SIG-M5 (cell line): ENCODE measurements at regions not wholly inside any gene's neighbourhood (a gene's known extent, or its start where the extent isn't known, plus 50 kb on each side); places are given as distances from the start of the nearest gene placed in this dataset.
"Not testable (repeated sequence)": the region's sequence is repeated elsewhere in the genome, so short reads cannot be mapped to it uniquely, and the experiment has no call there.

Source experiments
- DNase-seq: peaks from one replicate; lab custom pipeline; 2025; lab: John Stamatoyannopoulos, UW

DNA sequence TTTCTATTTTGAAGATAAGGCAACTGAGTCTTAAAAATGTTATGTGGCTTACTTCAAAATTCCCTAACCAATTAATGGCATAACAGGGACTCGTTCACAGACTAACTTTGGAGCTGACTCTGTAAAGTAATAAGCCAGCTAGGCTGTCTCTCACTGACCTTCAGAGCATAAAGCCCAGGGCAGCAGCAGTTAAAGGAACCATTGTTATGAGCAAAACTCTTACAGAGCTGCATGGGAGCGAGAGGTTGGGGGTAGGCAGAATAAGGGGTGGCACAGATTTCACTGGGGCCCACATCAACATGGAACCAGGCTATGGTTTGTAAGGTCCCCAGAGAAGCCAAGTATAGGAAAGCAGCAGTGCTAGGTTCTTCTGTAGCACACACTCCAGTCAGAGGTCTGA is 637.8 kb downstream of the RFPL4B start:
- no peak for DNase-seq

DNA sequence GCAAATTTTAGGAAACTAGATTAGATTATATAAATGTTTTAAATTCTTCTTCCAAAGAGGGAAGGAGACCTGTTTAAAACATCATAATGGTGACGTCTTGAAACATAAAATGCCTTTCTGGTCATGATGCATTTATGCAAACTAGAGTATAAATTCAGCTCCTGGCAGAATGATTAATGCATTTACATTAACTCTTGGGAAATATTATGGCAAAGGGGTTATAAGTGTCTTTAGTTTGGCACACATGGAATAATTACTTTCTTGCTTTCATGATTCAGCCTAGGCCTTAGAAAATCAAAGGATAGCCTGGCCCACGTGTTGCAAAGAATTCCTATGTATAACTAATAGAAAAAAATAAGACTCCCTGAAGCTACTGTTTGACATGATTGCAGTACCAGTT is 639.2 kb downstream of the RFPL4B start:
- DNase-seq = no peak

- no peak for DNase-seq
These were observed 641.6 kb downstream of the RFPL4B start for GRCh38 chr6:112988748-112989147.

GRCh38 chr6:112990971-112991370 is 643.8 kb downstream of the RFPL4B start:
- DNase-seq = no peak

GRCh38 chr6:112991912-112992311 is 644.8 kb downstream of the RFPL4B start:
- DNase-seq = no peak

GRCh38 chr6:112997421-112998085 is 650.4 kb downstream of the RFPL4B start:
- DNase-seq = no peak

GRCh38 chr6:113004054-113004453 is 656.9 kb downstream of the RFPL4B start:
- no peak for DNase-seq

DNA sequence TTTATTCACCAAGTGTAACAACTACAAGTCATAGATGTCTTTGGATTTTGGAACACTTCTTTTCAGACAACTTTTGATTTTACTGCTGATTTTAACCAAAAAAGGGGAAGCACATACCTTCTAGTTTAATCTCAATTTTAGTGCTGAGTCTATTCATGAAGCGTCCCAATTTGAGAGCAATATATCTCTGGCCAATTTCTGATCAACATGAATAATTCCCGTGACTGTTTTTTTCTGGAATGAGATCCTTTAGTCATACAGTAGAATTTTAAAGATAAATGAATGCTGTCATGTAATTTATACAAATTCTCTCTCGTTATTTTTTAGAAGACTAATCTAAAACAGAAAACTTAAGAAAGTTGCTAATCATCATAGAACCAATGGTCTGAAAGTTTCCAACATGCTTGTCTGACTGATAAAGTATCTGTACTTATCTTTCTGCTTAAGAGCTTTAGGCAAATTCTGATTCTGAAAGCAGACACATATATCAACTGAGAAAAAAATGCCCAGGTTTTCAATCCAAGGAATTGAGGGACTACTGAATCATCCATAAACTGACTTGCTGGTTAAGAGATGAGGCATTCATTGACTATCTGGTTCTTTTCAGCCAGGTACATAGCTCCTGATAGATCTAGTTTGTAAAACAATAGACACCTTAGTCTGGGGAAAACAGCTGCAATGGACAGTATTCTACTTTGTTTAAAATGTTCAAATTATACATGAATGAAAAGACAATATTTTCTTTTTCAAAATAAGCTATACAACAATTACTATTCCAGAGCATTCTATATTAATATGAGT is 657.5 kb downstream of the RFPL4B start:
- DNase-seq = no peak

DNA sequence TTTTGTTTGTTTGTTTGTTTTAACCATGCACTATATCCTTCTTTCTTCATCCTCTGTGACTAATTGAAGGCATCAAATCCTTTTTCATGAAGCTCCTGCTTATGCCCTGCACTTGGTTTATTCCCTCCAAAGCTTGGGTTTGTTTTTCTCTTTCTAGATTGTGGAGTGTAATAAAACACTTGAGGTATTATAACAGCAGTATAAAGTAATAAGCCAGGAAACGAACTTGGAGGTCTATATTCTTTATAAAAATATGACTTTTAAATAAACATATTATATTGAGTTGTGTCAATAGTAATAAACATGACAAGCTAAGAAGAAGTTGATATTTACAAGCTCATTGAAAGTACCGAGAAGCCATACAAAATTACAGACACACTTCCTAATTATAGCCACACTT is 659.4 kb downstream of the RFPL4B start:
- DNase-seq = no peak

GRCh38 chr6:113009682-113010081 is 662.6 kb downstream of the RFPL4B start:
- DNase-seq = no peak

DNA sequence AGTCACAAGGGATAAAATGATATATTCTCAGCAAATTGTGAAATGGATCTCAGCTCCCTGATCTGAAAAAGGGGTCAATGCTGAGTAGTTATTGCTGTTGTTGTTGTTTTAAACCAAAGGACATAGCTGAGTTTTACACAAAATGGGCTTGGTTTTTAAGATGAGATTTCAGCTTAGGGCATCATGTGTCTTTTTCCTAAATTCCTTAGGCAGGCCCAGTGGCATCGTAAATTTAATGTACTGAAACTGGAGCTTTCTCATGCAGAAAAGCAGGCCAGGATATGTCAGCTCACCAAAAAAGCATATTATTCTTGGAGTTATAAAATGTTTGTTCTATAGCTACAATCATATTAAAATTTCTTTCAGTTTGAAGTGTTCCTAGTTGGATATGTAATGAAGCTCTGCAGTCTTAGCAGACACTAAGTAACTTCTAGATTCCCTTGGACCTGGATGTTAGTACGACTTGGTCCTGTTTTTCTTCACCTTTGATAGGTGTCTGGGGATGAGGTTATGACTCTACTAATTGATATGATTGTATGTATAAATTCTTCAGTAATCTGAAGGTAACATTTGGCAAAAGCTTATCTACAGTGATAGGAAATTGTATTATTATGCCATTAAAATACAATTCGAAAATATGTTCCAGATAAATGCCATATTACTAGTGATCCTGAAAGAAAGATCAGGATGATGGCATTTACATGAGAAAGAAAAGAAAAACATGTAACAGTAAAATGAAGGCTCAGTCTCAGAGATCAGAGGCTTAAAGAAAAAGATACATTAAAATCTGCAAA is 663.3 kb downstream of the RFPL4B start:
- DNase-seq = no peak

- DNase-seq = no peak
These were observed 664.3 kb downstream of the RFPL4B start for GRCh38 chr6:113011389-113011788.

DNA sequence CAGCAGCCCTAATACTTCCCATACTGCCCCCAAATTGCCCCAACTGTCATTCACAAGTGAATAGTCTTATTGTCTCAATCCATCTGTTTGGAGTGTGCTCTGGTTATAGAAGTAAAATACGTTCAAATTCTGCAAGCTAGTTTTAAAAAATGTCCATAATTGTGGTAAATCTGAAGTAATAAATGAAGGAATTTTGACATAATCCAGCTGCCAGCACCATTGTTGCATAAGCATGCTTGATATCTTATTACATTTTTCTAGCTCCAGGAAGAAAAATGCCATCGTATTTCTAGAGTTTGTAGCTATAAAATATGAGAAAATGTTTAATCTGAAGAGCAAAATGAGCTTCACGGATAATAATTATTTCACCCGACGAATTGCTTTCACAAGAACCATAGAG is 664.7 kb downstream of the RFPL4B start:
- DNase-seq = no peak

DNA sequence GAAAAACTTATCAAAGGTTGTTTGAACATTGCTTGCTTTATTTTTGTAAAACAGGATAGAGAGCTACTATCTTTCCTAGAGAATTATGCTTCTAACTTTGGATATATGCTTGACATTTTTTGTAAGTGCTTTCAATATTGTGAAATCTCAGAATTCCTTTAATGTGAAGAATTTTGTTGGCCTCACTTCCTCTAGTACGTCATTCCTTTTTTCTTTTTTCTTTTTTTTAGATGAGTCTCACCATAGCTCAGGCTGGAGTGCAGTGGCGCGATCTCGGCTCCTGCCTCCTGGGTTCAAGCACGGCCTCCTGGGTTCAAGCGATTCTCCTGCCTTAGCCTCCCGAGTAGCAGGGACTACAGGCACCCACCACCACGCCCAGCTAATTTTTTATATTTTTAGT is 668.1 kb downstream of the RFPL4B start:
- no peak for DNase-seq

DNA sequence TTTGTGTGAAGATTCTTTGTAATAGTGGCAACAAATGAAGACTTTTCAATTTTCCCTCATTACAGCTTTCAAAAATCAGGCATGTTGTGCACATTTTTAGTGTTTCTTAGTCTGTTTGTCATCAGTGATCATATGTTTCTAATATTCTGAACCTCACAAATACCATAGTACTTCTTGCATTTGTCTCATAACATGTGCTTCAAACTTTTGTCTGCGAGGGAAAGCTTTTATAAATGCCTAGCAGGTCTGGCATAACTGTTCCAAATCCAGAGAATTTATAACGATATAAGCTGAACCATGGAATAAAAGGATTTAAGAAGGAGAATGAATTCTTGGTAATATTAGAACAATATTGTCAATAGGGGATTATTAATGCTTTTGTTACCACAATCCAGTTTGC is 670.2 kb downstream of the RFPL4B start:
- DNase-seq = no peak

DNA sequence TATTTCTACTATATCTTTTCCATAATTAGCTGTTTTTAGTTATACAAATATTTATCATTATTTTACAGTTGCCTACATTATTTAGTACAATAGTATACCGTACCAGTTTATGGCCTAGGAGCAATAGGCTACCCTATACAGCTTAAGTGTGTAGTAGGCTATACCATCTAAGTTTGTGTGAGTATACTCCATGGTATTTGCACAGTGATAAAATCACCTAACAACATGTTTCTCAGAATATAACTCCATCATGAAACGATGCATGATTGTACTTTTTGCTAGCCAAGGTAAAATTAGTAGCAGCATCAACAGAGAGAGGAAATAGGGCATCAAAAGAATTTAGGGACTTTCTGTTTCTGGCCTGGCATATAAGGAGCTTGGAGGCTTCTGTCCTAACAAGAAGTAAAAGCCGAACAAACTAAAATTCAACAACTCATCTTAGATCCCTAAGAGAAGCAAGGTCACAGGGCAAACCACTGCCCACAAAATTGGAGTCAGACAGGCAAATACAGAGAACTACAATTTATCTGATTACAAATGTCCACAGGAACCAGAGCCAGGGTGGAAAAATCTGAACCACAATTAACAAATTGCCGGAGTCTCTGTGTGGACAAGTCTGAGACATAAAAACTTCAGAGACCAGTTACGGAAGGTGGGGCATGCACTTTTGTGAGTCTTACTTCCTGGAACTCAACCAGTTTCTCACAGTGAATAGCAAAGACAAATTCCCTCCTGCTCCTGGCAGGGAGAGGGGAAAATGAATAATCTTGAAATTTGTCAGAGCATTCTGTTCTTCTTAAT is 671.4 kb downstream of the RFPL4B start:
- DNase-seq = no peak

GRCh38 chr6:113019176-113019575 is 672.0 kb downstream of the RFPL4B start:
- no peak for DNase-seq

DNA sequence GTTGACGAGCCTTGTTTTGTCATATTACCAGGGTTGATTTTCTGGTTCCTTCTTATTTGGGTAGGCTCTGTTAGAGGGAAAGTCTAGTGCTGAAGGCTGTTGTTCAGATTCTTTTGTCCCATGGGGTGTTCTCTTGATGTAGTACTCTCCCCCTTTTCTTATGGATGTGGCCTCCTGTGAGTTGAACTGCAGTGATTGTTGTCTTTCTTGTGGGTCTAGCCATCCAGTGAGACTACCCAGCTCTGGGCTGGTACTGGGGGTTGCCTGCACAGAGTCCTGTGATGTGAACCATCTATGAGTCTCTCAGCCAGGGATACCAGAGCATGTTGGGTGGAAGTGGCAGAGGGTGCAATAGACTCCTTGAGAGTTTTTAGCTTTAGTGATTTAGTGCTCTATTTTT is 680.6 kb downstream of the RFPL4B start:
- no peak for DNase-seq

DNA sequence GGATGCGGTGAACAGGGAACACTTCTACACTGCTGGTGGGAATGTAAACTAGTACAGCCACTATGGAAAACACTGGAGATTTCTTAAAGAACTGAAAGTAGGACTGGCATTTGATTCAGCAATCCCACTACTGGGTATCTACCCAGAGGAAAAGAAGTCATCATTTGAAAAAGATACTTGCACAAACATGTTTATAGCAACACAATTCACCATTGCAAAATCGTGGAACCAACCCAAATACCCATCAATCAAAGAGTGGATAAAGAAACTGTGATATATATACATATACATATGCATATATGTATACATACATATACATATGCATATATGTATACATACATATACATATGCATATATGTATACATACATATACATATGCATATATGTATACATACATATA is 682.0 kb downstream of the RFPL4B start:
- not testable (repeated sequence) for DNase-seq

DNA sequence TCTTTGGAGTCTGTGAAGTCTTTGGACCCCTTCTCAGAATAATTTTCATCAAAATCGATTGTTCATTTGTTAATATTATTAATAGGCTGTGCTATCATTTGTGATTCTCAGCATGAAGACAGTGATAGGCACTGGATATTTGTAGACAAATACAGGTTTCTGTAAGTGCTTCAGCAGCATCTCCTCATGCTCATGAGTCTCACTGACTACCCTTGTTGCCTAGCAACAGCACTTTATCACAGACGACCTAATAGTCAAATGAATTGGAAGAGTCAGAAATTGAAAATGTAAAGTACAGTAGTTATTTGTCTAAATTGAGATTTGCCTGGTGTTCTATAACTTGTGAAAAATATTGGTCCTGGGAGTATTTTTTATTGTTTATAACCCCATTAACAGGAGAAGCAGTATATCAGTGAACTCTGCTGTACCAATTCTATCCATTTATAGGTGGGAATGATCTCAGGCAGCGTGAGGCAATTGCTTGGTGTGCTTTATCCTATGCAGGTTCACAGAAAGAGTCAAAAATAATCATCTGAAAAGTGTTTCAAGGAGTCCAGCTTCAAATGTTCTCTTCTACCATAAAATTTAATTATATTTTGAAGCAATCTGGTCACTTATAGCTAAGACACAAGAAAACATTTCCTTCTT is 684.6 kb downstream of the RFPL4B start:
- DNase-seq = no peak

- no peak for DNase-seq
These were observed 691.9 kb downstream of the RFPL4B start for GRCh38 chr6:113039005-113039404.

GRCh38 chr6:113047148-113047547 is 700.0 kb downstream of the RFPL4B start:
- DNase-seq = no peak
